ENCODE measurements at regions not wholly inside any gene's neighbourhood (a gene's known extent, or its start where the extent isn't known, plus 50 kb on each side); places are given as distances from the start of the nearest gene placed in this dataset.

DNA sequence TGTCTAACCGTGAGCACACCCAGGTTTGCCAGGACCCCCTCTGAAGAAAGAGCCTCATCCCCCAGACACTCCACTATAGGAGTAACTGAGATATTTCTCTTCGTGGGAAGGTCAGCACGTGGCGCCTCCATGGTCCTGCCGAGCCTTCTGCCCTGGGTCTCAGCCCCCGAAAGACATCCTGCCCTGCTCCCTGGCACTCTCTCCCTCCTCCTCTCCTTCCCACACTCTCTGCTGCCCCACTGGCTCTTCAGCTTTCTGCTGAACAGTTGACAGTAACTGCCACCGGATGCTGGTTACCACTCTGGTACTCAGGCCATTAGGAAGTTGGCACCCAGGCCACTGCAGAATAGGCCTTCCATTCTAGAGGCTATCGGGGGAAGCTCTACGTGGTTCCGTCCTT, 185.2 kb downstream of the UACA start:
- Histone ChIP-seq H3K9me3 (replicated peaks; ENCODE audit: control insufficient read depth, insufficient read depth, low read length) (no peaks in the 10 kb centered on the region; the same call in 2 of the 3 replicates), H3K79me2 (ENCODE audit: control insufficient read depth, insufficient read depth, low read length) (no peaks in the 10 kb centered on the region), H3K9ac (ENCODE audit: control insufficient read depth, insufficient read depth, low read length) (no peak overlapping the region), H2AFZ (ENCODE audit: control insufficient read depth, low read depth, low read length) (no peak overlapping the region), H3K4me1 (ENCODE audit: control insufficient read depth, insufficient read depth, low read length) (no peaks in the 10 kb centered on the region), H3K27ac (ENCODE audit: control insufficient read depth, insufficient read depth) (no peak overlapping the region), H3K27me3 (replicated peaks in 1 of 2; ENCODE audit: control insufficient read depth in 2 of 2, insufficient read depth in 2 of 2, low read length in 1 of 2) (peaks cover 0 to 2% of the 10 kb centered on the region in 2 experiments; a peak in 1 of 4 replicates), H3K4me3 (no peak overlapping the region), H3K36me3 (ENCODE audit: control insufficient read depth in 2 of 2, insufficient read depth in 2 of 2, low read length in 1 of 2) (no peaks in the 10 kb centered on the region), H3K4me2 (ENCODE audit: control insufficient read depth, insufficient read depth) (no peak overlapping the region), H4K20me1 (ENCODE audit: control insufficient read depth, insufficient read depth) (no peaks in the 10 kb centered on the region)
- no TSS peak for BruUV-seq (replicated peaks)
- no peak for DNase-seq (ENCODE audit: low read depth, low spot score)
- ChIA-PET RAD21 (ENCODE audit: unreplicated experiment) (no interaction called here), CTCF (interaction anchor here (0.7 kb wide), 1 partner anchor 983 kb away, joined by 3 read pairs; no protein-coding TSS in a partner anchor), SMC1A (ENCODE audit: uncharacterized antibody, unreplicated experiment) (interaction anchor here (0.6 kb wide), 1 partner anchor 156 kb away, joined by 3 read pairs; no protein-coding TSS in a partner anchor), POLR2A (no interaction called here)
- ATAC-seq = no peak
- 76% methylated on average over 8 of the region's 10 CpGs for WGBS (ENCODE audit: insufficient coverage, insufficient replicate concordance, low lambda C conversion rate, missing lambda C conversion rate)
- in situ Hi-C loops (cut with MboI) (no loop called here), intact Hi-C loops (cut with micrococcal nuclease; ENCODE audit: unreplicated experiment) (no loop called here)
- TF ChIP-seq CHD1 (IDR thresholded peaks at IDR 0.05; ENCODE audit: low read depth, low read length) = no peak
- TF ChIP-seq, protein P1, sequence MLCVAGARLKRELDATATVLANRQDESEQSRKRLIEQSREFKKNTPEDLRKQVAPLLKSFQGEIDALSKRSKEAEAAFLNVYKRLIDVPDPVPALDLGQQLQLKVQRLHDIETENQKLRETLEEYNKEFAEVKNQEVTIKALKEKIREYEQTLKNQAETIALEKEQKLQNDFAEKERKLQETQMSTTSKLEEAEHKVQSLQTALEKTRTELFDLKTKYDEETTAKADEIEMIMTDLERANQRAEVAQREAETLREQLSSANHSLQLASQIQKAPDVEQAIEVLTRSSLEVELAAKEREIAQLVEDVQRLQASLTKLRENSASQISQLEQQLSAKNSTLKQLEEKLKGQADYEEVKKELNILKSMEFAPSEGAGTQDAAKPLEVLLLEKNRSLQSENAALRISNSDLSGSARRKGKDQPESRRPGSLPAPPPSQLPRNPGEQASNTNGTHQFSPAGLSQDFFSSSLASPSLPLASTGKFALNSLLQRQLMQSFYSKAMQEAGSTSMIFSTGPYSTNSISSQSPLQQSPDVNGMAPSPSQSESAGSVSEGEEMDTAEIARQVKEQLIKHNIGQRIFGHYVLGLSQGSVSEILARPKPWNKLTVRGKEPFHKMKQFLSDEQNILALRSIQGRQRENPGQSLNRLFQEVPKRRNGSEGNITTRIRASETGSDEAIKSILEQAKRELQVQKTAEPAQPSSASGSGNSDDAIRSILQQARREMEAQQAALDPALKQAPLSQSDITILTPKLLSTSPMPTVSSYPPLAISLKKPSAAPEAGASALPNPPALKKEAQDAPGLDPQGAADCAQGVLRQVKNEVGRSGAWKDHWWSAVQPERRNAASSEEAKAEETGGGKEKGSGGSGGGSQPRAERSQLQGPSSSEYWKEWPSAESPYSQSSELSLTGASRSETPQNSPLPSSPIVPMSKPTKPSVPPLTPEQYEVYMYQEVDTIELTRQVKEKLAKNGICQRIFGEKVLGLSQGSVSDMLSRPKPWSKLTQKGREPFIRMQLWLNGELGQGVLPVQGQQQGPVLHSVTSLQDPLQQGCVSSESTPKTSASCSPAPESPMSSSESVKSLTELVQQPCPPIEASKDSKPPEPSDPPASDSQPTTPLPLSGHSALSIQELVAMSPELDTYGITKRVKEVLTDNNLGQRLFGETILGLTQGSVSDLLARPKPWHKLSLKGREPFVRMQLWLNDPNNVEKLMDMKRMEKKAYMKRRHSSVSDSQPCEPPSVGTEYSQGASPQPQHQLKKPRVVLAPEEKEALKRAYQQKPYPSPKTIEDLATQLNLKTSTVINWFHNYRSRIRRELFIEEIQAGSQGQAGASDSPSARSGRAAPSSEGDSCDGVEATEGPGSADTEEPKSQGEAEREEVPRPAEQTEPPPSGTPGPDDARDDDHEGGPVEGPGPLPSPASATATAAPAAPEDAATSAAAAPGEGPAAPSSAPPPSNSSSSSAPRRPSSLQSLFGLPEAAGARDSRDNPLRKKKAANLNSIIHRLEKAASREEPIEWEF (IDR thresholded peaks at IDR 0.05; ENCODE audit: insufficient replicate concordance, low read depth, low read length) = no peak
- no peak for FAIRE-seq
